Activated T-cell treated with anti-CD3 and anti-CD28 coated beads for 4 hours (primary cell): ENCODE measurements at regions not wholly inside any gene's neighbourhood (a gene's known extent, or its start where the extent isn't known, plus 50 kb on each side); places are given as distances from the start of the nearest gene placed in this dataset.
A peak's percentile ranks its signal among the peaks of the same experiment; 100 is the strongest.
"Not testable (repeated sequence)": the region's sequence is repeated elsewhere in the genome, so short reads cannot be mapped to it uniquely, and the experiment has no call there.

Experiments
- DNase-seq: peaks from one replicate; pipeline ENCODE4 v3.0.0-alpha.2; 2020

DNA sequence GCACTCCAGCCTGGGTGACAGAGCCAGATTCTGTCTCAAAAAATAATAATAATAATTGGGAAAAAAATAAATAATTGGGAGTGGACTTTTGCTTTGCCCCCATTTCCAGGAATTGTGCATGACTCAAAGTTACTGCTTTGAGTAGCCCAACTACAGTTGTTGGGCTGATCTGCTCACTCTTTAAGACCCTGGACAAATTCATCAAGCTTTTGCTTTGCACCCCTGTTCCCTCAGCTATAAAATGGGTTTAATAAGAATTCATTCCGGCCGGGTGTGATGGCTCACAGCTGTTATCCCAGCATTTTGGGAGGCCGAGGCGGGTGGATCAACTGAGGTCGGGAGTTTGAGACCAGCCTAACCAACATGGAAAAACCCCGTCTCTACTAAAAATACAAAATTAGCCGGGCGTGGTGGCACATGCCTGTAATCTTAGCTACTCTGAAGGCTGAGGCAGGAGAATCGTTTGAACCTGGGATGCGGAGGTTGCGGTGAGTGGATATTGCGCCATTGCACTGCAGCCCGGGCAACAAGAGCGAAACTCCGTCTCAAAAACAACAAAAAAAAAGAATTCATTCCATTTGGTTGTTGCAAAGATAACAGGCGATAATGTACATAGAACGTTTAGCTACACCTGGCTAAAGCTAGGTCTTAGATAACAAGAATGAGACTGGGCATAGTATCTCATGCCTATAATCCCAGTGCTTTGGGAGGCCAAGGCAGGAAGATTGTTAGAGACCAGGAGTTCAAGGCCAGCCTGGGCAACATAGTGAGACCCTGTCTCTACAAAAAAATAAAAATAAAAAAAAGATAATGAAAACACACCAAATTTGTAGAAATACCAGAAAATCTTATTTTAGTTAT, 87.9 kb upstream of the ZNF217 start:
- DNase-seq, result no peak

DNA sequence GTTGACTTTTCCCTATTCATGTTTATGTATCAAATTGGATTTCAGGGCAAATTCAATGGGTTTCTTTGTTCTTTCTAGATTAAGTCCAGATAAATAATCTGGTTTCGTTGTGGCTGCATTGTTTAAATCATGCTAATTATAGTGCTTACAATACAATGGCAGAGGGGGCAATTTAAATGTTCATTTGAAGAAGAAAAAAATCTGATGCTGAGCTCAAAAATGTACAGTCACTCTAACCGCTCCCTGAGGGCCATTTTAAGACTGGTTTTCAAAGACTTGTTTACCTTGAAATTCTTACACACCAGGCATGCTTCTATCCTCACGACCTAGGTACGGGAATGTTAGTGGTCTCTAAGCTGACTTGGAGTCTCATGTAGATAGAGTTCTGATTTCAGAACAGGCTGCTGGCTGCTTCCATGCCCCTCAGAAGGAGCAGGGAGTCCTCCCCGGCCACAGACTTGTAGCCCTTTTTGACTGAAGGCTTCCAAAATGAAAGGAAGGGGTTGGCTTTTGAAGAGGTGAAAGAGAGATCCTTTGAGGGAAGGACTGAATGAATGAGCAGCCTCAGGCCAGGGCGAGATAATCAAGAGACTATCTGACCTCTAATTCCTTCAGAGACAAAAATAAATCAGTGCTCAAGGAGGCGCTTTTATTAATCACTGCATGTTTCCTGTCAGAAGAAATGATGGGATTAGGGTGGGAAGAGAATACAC, 86.1 kb upstream of the ZNF217 start:
- DNase-seq, result no peak

DNA sequence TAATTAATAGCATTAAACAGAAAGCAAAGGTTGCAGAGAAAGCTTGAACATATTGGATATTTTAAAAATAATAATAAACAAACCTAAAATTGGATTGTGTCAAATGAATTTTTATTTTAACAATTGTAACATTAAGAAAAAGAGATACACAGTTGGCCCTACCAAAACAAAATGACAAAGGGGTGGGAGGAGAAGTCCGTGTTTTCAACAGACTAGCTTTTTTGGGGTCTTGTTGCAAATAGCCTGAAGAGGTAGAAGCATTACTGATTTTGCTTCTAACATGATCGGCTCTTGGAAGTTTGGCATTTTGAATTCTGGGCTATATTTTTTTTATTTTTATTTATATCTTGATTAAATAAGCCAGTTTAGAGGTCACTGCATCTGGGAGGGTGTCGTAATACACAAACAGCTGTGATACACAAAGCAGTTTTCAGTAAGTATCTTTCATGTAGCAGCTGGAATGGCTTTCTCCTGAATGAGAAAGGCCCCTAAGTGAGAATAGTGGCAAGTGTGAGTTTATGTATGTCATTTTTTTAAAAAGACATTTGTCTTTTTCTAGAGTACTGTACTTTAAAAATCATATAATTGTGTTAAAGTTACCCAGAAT, 85.5 kb upstream of the ZNF217 start:
- no peak for DNase-seq

DNA sequence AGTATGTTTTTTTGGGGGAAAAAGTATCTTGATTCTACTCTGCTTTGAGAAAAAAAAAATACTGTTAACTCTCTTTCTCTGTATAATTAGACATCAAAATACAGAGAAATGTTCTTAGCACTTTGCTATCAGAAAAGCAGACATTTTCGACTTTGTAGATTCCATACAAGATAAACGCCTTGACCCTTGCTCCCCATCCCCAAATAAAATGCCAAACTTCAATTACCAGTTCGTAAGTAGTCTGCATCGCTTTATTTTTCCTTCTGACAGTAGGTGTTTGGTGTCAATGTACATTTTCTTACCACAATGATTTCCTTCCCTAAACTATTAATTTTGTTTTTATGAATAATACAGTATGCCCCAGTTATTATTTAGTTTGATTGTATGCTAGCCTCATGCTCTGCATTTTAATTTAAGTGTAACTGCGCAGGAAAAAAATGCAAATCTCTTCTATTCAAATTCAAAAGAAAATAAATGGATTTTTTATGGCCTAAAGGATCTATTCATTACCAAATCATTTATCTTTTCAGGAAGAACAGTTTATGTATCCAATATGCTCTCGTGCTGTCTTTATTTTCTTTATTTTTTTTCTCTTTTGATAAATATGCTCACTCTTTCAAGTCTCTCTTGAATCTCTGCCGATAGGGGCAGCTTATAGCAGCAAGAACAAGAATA, 84.8 kb upstream of the ZNF217 start:
- no peak for DNase-seq

DNA sequence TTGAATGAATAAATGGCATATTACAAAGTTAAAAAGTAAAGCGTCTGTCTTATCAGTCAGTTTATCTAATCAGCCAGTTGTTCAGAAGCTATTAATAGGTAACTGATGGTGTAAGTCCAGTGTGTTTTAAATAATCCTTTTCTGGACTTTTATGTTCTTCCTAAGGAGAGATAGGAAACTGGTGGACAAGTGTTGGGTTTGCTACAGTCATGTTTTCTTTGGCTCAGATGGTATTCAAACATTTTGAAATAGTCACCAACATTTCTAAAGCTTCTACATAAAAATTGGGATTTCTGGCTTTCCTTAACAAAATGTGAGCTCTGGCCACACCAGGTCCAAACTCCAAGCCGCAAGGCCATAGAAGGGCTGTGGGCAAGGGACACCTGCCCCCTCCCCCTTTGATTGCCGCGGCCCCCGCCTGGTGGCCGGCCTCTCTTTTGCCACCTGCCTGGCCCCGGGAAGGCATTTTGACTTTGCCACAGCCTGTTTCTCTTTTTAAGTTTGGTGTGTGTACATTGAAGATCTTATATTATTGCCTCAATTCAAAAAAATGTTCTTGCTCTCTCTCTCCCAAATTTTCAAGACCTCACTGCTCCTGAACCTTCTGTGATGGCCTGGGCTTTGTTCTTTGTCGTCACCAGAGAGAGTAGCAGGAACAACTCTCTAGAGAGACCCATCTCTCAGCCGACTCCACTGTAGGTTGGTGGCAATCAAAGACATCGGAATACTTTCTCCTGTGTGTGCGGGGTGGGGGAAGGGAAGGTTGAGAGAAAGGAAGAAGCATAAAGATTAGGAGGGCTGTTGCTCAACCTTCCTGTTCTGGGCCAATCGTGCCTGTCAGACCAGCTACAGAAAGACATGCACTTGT, 84.0 kb upstream of the ZNF217 start:
- peak; percentile 17 for DNase-seq

DNA sequence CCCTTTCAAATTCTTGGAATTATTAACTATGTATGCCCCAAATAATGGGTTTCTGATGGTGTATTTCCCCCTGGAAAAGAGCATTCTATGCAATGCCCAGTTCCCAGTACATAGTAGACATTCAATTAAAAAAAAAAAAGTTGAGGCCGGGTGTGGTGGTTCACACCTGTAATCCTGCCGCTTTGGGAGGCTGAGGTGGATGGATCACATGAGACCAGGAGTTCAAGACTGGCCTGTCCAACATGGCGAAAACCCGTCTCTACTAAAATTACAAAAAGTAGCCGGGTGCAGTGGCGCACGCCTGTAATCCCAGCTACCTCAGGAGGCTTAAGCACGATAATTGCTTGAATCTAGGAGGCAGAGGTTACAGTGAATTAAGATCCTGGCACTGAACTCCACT, 83.3 kb upstream of the ZNF217 start:
- no peak for DNase-seq

DNA sequence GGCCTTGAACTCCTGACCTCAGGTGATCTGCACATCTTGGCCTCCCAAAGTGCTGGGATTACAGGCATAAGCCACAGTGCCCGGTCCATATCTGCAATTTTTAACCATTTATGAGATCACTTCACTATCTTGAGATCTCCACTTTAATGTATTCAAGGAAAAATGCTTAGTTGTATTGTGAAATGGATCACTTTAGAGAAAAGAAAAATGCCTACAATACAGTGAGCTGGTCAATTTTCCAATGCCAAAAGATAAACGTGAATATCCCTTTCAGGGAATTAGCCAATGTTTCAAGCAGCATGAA, 82.8 kb upstream of the ZNF217 start:
- DNase-seq, result no peak

DNA sequence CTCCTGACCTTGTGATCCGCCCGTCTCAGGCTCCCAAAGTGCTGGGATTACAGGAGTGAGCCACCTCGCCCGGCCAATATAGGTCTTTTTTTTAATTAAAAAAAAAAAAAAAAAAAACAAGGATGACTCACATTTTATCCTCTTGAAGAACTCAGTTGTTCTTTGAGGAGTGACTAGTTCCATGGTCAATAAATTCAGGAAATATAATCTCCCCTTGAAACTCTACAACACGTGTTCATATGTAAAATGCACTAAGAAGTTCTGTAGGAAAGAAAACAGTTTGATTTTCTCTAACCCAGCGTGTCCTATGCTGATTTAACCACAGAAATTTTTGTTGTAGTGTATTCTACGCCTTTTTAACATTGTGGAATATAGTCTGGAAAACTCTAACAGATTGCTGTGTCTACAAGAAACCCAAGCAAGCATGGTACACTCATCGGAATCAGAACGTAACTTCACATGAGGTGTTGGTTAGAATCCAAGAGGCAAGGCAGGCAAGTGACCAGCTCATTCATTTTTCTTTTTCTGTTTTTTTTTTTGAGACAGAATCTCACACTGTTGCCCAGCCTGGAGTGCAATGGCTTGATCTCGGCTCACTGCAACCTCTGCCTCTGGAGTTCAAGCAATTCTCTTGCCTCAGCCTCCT, 79.0 kb upstream of the ZNF217 start:
- no peak for DNase-seq

DNA sequence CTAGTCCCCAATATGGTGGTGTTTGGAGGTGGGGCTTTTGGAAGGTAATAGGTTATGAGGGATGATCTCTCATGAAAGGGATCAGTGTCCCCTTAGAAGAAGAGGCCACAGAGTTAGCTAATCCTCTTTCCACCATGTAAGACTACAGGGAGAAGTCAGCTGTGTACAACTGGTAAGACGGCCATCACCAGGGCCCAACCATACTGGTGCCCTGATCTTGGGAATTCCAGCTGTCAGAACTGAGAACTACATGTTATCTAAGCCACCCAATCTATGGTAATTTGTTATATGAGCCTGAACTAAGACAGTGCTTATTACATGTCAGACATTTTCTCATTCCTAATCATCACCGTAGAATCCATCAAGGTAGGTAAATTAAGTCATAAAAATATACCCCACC, 77.7 kb upstream of the ZNF217 start:
- DNase-seq, result no peak

DNA sequence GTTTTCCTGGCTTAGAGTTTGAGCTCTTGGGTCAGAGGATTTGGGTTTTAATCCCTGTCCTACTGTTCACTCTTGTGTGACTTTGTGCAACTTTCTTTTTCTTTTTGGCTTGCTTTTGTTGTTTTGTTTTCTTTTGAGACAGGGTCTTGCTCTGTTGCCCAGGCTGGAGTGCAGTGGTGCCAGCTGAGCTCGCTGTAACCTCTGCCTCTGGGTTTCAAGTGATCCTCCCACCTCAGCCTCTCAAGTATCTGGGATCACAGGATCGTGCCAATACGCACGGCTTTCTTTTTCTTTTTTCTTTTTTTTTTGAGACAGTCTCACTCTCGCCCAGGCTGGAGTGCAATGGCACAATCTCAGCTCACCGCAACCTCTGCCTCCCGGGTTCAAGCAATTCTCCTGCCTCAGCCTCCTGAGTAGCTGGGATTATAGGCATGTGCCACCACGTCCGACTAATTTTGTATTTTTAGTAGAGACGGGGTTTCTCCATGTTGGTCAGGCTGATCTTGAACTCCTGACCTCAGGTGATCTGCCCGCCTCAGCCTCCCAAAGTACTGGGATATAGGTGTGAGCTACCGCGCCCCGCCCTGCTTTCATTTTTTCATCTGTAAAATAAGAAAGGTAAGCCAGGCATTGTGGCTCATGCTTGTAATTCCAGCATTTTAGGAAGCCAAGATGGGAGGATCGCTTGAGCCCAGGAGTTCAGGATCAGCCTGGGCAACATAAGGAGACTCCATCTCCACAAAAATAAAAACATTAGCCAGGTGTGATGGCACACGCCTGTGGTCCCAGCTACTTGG, 76.1 kb upstream of the ZNF217 start:
- DNase-seq, result not testable (repeated sequence)

DNA sequence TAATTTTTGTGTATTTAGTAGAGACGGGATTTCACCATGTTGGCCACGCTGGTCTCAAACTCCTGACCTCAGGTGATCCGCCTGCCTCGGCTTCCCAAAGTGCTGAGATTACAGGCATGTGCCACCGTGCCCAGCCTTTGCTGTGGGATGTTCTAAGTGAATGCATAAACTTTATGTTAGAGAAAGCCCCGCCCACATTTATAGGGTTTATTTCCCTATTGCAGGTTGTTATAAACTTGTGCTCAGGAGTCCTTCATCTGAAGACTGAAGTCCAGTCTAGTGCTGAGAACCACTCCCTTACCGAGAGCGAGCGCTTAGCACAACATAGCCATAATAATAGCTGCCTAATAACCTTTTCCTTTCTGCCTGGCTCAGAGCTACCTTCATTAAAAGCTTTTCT, 75.4 kb upstream of the ZNF217 start:
- DNase-seq, result no peak

DNA sequence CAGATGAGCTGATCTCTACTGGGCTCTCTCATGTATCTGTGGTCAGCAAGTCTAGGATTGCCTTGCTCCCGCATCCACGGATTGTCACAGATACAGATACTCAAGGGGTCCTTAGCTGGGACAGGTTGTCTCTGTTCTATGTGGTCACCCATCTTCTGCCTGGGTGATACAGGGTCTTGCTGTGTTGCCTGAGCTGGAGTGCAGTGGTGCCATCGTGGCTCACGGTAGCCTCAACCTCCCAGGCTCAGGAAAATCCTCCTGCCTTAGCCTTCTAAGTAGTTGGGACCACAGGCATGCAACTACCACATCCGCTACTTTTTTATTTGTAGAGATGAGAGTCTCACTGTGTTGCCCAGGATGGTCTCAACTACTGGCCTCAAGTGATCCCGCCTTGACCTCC, 72.5 kb upstream of the ZNF217 start:
- no peak for DNase-seq

DNA sequence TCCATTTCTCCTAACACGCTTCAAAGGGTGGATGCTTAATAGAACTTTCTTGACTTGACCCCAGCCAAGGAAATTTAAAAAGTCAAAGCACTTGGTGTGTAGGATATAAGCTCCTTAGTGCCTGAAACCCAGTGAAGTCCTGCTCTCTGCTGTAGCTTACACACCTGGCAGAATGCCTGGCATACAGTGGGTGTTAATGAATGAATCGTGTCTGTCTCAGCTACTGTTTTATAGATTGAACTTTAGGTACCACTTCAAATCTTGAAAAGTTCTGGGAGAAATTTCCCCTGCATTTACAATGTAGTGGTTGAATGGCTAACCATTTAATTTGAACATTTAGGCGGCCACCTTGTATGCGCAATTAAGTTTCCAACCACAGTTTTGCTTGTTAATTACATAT, 70.5 kb upstream of the ZNF217 start:
- DNase-seq, result no peak

DNA sequence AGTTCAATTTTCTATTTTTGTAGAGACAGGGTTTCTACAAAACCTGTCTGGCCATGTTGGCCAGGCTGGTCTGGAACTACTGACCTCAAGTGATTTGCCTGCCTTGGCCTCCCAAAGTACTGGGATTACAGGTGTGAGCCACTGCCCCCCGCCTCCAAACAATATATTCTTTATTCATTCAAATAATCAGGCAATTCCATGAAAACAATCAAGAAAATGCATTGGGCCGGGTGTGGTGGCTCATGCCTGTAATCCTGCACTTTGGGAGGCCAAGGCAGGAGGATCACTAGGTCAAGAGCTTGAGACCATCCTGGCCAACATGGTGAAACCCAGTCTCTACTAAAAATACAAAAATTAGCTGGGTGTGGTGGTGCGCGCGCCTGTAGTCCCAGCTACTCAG, 69.9 kb upstream of the ZNF217 start:
- not testable (repeated sequence) for DNase-seq

DNA sequence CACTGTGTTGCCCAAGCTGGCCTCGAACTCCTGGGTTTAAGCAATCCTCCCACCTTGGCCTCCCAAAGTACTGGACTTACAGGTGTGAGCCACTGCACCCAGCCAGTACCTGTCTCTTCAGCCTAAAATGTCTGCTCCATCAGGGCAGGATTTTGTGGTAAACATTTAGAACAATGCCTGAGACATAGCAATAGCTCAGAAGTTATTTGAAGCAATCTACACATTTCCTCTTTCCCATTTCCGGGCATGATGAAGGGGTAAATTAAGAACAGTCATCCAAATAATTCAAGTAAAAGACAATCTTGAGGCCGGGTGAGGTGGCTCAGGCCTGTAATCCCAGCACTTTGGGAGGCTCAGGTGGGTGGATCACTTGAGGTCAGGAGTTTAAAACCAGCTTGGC, 69.0 kb upstream of the ZNF217 start:
- DNase-seq, result no peak

DNA sequence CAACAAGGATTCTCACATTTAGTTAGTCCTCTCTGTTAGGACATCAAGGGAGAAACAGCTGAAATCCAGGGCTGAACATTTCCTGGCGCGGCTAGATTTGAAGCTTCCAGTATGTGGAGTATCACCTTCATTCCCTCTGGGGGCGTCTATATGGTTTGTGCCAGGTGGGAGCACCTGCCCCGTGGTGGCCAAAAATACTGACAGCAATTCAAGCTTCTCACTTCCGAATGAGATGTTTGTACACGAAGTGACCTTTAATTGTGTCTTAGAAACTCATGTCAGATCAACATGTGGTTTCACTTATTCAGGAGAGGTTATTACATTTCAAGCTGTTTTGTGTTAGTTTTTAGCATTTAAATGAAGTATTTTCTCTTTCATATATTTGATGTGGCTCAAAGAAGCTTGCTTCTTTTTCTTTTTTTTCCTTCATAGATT, 67.3 kb upstream of the ZNF217 start:
- no peak for DNase-seq

DNA sequence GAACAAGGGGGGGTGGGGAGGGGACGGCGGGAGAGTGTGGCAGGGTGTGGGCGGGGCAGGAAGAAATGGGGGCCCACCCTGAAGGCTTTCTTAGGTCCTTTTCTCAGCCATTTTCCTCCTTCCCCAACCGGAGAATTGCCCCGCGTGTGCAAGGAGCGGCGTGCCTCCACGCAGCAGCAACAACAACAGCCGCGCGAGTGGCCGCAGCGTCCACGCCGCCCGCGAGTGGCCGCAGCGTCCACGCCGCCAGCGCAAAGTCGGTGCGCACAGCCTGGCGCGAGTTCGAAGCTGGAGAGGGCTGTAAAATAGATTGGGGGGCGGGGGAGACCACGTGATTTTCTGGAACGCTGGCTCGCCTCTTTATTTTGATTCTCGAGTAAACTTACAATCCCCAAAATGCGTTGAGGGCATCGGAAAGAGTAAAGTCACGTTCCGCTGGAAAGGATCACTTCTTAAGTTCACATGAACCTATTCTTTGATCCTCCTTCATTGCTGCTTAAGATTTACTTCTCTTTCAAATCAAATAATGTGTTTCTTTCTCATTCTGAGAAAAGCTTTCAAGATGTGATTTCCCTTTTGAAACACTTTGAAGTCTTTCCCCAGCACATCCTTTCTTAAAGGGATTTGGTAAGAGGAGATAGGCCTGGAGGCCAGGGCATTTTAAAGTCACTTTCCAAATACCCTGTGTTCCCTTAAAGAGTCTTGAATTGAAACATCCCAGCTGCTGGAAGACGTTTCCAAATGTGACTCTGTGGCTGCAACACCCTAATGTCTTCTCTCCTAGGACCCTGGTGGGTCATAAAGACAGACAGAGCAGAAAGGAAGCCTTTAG, 66.7 kb upstream of the ZNF217 start:
- peak; percentile 50 for DNase-seq

DNA sequence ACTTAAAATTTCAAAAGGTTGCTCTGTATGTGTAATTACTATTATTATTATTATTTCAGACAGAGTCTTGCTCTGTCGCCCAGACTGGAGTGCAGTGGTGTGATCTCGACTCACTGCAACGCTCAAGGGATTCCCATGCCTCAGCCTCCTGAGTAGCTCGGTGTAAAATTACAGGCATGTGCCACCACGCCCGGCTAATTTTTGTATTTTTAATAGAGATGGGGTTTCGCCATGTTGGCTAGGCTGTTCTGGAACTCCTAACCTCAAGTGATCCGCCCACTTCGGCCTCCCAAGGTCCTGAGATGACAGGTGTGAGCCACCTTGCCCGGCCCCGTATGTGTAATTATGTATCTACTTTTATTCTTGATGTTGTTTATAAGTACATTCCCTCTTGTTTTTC, 65.3 kb upstream of the ZNF217 start:
- no peak for DNase-seq

DNA sequence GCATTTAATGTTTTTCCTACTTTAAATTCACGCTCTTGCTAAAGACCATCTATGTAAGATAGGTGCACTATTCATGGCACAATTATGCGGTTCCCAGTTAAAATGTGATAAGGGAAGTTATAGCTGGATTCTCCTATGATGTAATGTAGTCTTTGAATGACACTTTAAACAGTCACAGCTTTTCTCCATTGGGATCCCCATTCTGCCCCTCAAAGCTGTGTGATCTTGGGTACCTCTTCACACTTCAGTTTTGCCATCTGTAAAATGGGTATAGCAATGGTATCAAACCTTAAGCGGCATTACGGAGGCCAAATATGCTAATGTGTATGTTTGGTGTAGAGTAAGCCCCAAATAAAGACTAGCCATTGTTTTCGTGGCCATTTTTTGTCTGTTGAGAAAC, 64.7 kb upstream of the ZNF217 start:
- no peak for DNase-seq

DNA sequence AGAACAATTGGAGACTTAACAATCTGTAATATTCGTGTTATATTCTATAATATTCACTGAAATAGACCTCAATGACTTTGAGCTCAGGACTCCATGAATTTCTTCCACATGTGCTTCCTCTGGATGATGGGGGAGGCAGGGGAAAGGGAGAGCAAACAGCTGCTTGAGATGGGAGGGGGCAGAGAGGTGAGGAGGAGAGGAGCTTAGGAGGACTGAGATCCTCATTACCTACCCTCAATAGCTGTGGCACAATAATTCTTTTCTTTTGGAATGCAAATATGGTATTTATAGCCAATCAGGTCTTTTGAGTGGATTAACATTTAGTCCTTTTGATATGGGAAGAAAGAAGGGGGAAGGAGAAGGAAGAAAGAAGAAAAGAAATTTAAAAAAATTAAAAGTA, 64.1 kb upstream of the ZNF217 start:
- DNase-seq, result no peak
